B cell (primary cell): ENCODE measurements at regions not wholly inside any gene's neighbourhood (a gene's known extent, or its start where the extent isn't known, plus 50 kb on each side); places are given as distances from the start of the nearest gene placed in this dataset.

ENCODE experiments used
- ATAC-seq: fragments of 200-7000 bp; cut with Tn5 transposase; one replicate; pipeline ENCODE4 v1.10.0; 2021; ENCODE audit warnings: low read depth, mild to moderate bottlenecking, moderate number of reproducible peaks, moderate library complexity
- CTCF ChIA-PET: fragments of 350-600 bp; sonication (Branson Sonifier 250); formaldehyde crosslinking; loops from one replicate; lab custom pipeline; 2021; ENCODE audit warnings: antibody characterized with exemption, inconsistent platforms; lab: Charles Lee
- POLR2A ChIA-PET: fragments of 350-600 bp; sonication (Branson Sonifier 250); formaldehyde crosslinking; loops from one replicate; lab custom pipeline; 2021; ENCODE audit warnings: antibody characterized with exemption; lab: Charles Lee
- DNase-seq: peaks from one replicate; pipeline ENCODE4 v3.0.0; 2013
- H2AFZ ChIP-seq: 2 replicates; pipeline ENCODE4 v1.6.1; 2012; ENCODE audit warnings: mild to moderate bottlenecking, low read depth, low read length; ENCODE audit not compliant: insufficient read depth, poor library complexity, severe bottlenecking
- H3K27ac ChIP-seq, 2 donors: 1 replicate in 1 of 2; 2 replicates in 1 of 2; pipeline ENCODE4 v1.5.1; 2012 to 2013; ENCODE audit warnings: low read length in 2 of 2, mild to moderate bottlenecking in 2 of 2, moderate library complexity in 1 of 2
- H3K27me3 ChIP-seq, 4 experiments: fragments of 200-600 bp in 1 of 4; sonication (generic) in 1 of 4; replicated peaks in 1 of 4; 1 replicate in 2 of 4; 2 replicates in 2 of 4; pipeline versions ENCODE4 v1.6.1 to v1.7.0; 2013 to 2016; ENCODE audit warnings: low read length in 3 of 4, mild to moderate bottlenecking in 2 of 4, mixed read lengths in 1 of 4, moderate library complexity in 1 of 4; ENCODE audit not compliant: insufficient read depth in 4 of 4, control insufficient read depth in 3 of 4; ENCODE audit errors: control extremely low read depth in 1 of 4
- H3K36me3 ChIP-seq, 2 experiments: replicated peaks in 1 of 2; 1 replicate in 1 of 2; 2 replicates in 1 of 2; pipeline versions ENCODE4 v1.6.1 to v1.7.1; 2013; ENCODE audit warnings: low read length in 1 of 2; ENCODE audit not compliant: insufficient read depth in 2 of 2, control insufficient read depth in 1 of 2; ENCODE audit errors: control extremely low read depth in 1 of 2, extremely low read depth in 1 of 2
- H3K4me1 ChIP-seq, 2 donors: fragments of 200-600 bp in 1 of 2; sonication (generic) in 1 of 2; 1 replicate in 1 of 2; 2 replicates in 1 of 2; pipeline versions ENCODE4 v1.5.1 to v1.6.1; 2013 to 2017; ENCODE audit warnings: low read length in 2 of 2; ENCODE audit not compliant: control insufficient read depth in 2 of 2, insufficient read depth in 2 of 2
- H3K4me2 ChIP-seq: replicated peaks from 2 replicates; pipeline ENCODE3; 2012; ENCODE audit warnings: mild to moderate bottlenecking, low read depth, low read length; ENCODE audit not compliant: poor library complexity, severe bottlenecking
- H3K4me3 ChIP-seq, 5 experiments: fragments of 200-600 bp in 1 of 5; sonication (generic) in 1 of 5; 1 replicate in 3 of 5; 2 replicates in 2 of 5; pipeline versions ENCODE4 v1.5.1 to v1.7.0; 2011 to 2016; ENCODE audit warnings: low read length in 4 of 5, mild to moderate bottlenecking in 4 of 5, low read depth in 2 of 5, control low read depth in 1 of 5, moderate library complexity in 1 of 5; ENCODE audit not compliant: insufficient read depth in 1 of 5; ENCODE audit errors: control extremely low read depth in 1 of 5, extremely low read depth in 1 of 5
- H3K79me2 ChIP-seq: fragments of 200-600 bp; sonication (generic); one replicate; pipeline ENCODE4 v1.6.0; 2016; ENCODE audit warnings: low read length; ENCODE audit not compliant: control insufficient read depth, insufficient read depth
- H3K9ac ChIP-seq: fragments of 200-600 bp; sonication (generic); 2 replicates; pipeline ENCODE4 v1.6.1; 2017; ENCODE audit warnings: mild to moderate bottlenecking, low read length, moderate library complexity
- H3K9me3 ChIP-seq, 3 donors: one replicate each; pipeline versions ENCODE4 v1.6.1 to v1.7.1; 2013; ENCODE audit warnings: low read length in 2 of 3; ENCODE audit not compliant: control insufficient read depth in 2 of 3, insufficient read depth in 1 of 3; ENCODE audit errors: control extremely low read depth in 1 of 3
- H4K20me1 ChIP-seq: 2 replicates; pipeline ENCODE4 v1.6.0; 2012; ENCODE audit warnings: mild to moderate bottlenecking, low read length; ENCODE audit not compliant: insufficient read depth, control insufficient read depth, poor library complexity, severe bottlenecking
- H3K27ac Mint-ChIP-seq: one replicate; pipeline ENCODE4 v1.8.0; 2021; ENCODE audit warnings: mixed read lengths
- H3K27me3 Mint-ChIP-seq: one replicate; pipeline ENCODE4 v1.8.0; 2021; ENCODE audit warnings: mixed read lengths
- H3K4me1 Mint-ChIP-seq: one replicate; pipeline ENCODE4 v1.8.0; 2021; ENCODE audit warnings: mixed read lengths
- H3K4me3 Mint-ChIP-seq: one replicate; pipeline ENCODE4 v1.8.0; 2021; ENCODE audit warnings: mixed read lengths
- H3K9me3 Mint-ChIP-seq: one replicate; pipeline ENCODE4 v1.8.0; 2022; ENCODE audit warnings: mixed read lengths; ENCODE audit not compliant: insufficient read depth
- EZH2 ChIP-seq: IDR thresholded peaks from 2 replicates; pipeline ENCODE4 v1.6.1; 2012; ENCODE audit warnings: borderline replicate concordance, low read depth, mild to moderate bottlenecking, moderate library complexity, low read length; ENCODE audit not compliant: insufficient read depth, poor library complexity, severe bottlenecking
- WGBS: methylation state at CpG from one replicate; pipeline ENCODE4 v1.1.5; 2013; ENCODE audit warnings: missing lambda C conversion rate; ENCODE audit not compliant: insufficient coverage; 5-methylcytosine and 5-hydroxymethylcytosine counted together
- intact Hi-C: fragments of 100-400 bp; cut with micrococcal nuclease; formaldehyde crosslinking; loops from one replicate; pipeline ENCODE4 v1.10.0; 2022
- TF ChIP-seq, protein P1 (sequence below): fragments of 200-600 bp; IDR thresholded peaks from one replicate; pipeline ENCODE4 v1.8.0; 2022; ENCODE audit warnings: antibody characterized with exemption, mild to moderate bottlenecking

- POLR2A ChIA-PET = no interaction called here
- H3K27me3 Mint-ChIP-seq = peaks cover 4% of the 10 kb centered on the region
Observed at GRCh38 chr3:106844638-106845037, 532.6 kb upstream of the CCDC54 start.

DNA sequence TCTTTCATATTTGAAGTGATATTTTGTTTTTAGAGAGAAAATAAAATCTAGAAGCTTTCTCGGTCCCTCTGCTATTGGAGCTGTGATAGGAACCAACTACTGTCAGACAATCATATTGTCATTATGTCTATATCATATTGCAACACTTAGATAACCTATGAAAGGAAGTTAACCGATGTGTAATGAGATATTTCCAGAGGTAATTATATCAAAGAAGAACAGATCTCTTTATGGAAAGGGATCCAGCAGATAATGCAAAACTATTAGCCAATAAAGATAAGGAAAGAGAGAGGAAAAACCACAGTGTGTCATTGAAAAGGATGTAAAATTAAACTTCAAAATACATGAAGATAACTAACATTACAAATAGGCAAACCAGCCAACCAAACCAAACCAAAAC lies 529.1 kb upstream of the CCDC54 start:
- no CpG with 5 or more reads among the region's 2 CpGs for WGBS
- H3K9me3 ChIP-seq = peaks cover 0 to 2% (median 0%) of the 10 kb centered on the region in 3 donors
- no peaks in the 10 kb centered on the region for H4K20me1 ChIP-seq
- no peaks in the 10 kb centered on the region for H3K79me2 ChIP-seq
- H3K27ac Mint-ChIP-seq = no peak overlapping the region
- ATAC-seq = no peak
- H3K27me3 Mint-ChIP-seq = peaks cover 10% of the 10 kb centered on the region
- H3K4me3 Mint-ChIP-seq = no peak overlapping the region
- no peaks in the 10 kb centered on the region for H3K27me3 ChIP-seq
- H3K4me1 ChIP-seq = no peaks in the 10 kb centered on the region
- no peak overlapping the region for H3K27ac ChIP-seq
- no peak for TF ChIP-seq EZH2
- TF ChIP-seq, protein P1, sequence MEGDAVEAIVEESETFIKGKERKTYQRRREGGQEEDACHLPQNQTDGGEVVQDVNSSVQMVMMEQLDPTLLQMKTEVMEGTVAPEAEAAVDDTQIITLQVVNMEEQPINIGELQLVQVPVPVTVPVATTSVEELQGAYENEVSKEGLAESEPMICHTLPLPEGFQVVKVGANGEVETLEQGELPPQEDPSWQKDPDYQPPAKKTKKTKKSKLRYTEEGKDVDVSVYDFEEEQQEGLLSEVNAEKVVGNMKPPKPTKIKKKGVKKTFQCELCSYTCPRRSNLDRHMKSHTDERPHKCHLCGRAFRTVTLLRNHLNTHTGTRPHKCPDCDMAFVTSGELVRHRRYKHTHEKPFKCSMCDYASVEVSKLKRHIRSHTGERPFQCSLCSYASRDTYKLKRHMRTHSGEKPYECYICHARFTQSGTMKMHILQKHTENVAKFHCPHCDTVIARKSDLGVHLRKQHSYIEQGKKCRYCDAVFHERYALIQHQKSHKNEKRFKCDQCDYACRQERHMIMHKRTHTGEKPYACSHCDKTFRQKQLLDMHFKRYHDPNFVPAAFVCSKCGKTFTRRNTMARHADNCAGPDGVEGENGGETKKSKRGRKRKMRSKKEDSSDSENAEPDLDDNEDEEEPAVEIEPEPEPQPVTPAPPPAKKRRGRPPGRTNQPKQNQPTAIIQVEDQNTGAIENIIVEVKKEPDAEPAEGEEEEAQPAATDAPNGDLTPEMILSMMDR = no peak
- no peak overlapping the region for H3K4me2 ChIP-seq
- DNase-seq = no peak
- H3K9ac ChIP-seq = no peak overlapping the region
- ChIA-PET CTCF (no interaction called here), POLR2A (no interaction called here)
- intact Hi-C loops = no loop called here
- no peaks in the 10 kb centered on the region for H3K9me3 Mint-ChIP-seq
- H3K36me3 ChIP-seq = no peaks in the 10 kb centered on the region
- no peak overlapping the region for H3K4me3 ChIP-seq
- H3K4me1 Mint-ChIP-seq = no peaks in the 10 kb centered on the region
- no peak overlapping the region for H2AFZ ChIP-seq

More at GRCh38 chr3:106844638-106845037, 532.6 kb upstream of the CCDC54 start:
- H3K27me3 ChIP-seq = no peaks in the 10 kb centered on the region
- no peaks in the 10 kb centered on the region for H3K9me3 ChIP-seq
- H3K9ac ChIP-seq = no peak overlapping the region
- no peak for TF ChIP-seq EZH2
- TF ChIP-seq, protein P1 = no peak
- Mint-ChIP-seq H3K4me1 (no peaks in the 10 kb centered on the region), H3K9me3 (no peaks in the 10 kb centered on the region), H3K27ac (no peak overlapping the region), H3K4me3 (no peak overlapping the region)
- DNase-seq = no peak
- no peak overlapping the region for H3K27ac ChIP-seq
- H3K79me2 ChIP-seq = no peaks in the 10 kb centered on the region
- H3K36me3 ChIP-seq = no peaks in the 10 kb centered on the region
- CTCF ChIA-PET = no interaction called here
- H2AFZ ChIP-seq = no peak overlapping the region
- intact Hi-C loops = no loop called here
- no peaks in the 10 kb centered on the region for H4K20me1 ChIP-seq
- no peak for ATAC-seq
- no peak overlapping the region for H3K4me3 ChIP-seq
- H3K4me2 ChIP-seq = no peak overlapping the region
- H3K4me1 ChIP-seq = no peaks in the 10 kb centered on the region
